GM18870 (cell line): ENCODE measurements at regions not wholly inside any gene's neighbourhood (a gene's known extent, or its start where the extent isn't known, plus 50 kb on each side); places are given as distances from the start of the nearest gene placed in this dataset.
"Not testable (repeated sequence)": the region's sequence is repeated elsewhere in the genome, so short reads cannot be mapped to it uniquely, and the experiment has no call there.

Experiments used
- ATAC-seq: cut with Tn5 transposase; IDR thresholded peaks from one replicate; pipeline ENCODE4 v1.9.1; 2021; ENCODE audit warnings: moderate library complexity; ENCODE audit not compliant: unreplicated experiment

DNA sequence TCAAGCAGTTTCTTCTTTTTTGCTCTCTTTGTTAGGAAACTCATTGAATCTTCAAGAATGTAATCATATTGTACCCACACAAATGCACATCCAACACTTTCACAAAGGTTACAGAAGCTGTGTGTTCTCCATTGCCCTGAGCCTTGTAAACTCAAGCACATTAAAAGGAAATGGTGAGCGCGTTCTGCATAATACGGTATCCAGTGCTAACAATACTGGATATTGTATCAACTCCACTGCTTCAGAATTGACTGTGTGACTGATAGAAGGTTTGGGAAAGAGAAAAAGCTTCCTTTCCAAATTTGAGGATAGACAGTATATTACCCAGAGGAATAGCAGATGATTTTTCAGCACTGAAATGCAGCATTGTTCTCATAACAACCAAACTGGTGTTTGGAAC is 268.9 kb upstream of the RBMS3 start:
- no peak for ATAC-seq

DNA sequence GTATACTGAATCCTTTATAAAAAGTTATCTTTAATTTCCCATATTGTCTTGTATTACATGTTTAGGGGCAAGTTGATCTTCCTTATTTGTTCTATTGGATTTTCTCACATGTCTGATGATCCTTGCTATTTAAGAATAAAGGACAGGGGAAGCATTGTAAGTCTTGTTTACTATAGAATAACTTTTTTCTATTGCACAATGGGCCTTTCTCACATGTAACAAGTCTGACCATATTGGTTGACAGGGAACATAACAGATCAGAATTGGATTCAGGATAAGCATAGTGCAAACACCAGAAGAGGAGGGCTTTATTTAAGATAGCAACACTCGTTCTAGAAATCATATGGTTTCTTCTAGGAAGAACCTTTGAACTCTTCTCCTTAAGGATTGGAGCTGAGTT is 257.9 kb upstream of the RBMS3 start:
- no peak for ATAC-seq

DNA sequence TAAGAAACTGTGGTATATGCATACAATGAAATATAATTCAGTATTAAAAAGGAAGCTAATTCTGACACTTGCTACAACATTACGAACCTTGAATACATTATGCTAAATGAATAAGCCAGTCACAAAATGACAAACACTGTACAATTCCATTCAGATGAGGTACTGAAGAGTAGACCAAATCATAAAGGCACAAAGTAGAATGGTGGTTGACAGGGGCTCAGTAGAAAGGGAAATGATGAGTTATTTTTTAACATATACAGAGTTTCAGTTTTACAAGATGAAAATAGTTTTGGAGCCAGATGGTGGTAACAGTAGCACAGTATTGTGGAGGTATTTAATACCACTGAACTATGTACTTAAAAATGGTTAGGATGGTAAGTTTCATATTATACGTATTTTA is 254.6 kb upstream of the RBMS3 start:
- ATAC-seq, result peak; percentile 99

DNA sequence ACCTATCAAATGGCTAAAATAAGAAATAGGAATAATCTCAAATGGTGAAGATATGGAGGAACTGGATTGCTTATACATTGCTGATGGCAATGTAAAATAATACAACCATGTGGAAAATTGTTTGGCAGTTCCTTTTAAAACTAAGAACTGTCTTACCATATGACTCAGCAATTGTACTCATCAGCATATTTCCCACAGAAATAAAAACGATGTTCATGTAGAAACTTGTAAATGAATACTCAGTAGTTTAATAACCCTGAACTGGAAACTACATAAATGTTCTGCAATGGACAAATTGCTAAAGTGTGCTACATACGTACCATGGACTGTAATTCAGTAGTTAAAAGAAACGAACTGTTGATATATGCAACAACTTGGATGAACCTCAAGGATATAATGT is 253.9 kb upstream of the RBMS3 start:
- ATAC-seq, result no peak

DNA sequence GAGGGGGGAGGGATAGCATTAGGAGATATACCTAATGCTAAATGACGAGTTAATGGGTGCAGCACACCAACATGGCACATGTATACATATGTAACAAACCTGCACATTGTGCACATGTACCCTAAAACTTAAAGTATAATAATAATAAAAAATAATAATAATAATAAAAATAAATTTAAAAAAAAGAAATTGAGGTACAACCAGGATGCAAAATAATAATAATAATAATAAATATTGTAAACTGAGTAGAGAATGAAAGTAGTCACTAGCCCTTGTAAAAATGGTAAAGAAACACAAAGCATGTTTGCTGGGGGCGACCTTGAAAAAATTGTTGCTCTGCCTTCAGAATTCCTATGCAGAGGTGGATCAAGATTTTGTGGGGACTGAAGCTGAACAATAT is 249.7 kb upstream of the RBMS3 start:
- not testable (repeated sequence) for ATAC-seq

DNA sequence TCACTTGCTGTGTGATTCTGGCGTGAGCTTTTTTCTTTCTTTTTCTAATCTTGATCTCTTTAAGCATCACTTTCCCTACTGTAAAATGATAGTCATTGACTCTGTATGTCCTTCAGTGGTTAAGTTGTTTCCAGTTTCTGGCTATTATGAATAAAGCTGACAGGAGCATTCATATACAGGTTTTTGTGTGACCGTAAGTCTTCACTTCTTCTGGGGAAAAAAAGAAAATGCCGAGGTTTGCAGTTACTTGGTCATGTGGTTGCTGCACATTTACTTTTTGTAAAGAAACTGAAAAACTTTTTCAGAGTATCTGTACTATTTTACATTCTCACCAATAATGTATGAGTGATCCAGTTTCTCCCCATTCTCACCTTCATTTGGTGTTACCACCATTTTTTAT is 247.4 kb upstream of the RBMS3 start:
- no peak for ATAC-seq

DNA sequence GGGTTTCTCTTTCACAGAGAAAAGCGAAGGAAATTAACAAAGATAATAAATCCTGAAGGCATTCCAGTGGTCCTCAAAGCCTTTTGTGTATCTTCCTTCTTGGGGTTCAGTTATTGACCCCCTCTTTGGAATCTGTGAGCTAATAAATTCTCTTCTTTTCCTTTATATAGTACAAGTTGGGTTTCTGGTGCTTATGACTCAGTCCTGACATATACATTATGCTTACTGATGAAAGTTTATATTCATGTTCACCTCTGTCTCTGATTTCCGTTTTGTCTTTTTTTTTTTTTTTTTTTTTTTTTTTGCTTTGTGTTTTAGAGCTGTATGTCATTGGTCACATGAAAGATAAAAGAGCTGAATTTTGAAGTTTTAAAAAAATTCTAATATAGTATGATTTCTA is 230.7 kb upstream of the RBMS3 start:
- ATAC-seq, result no peak

DNA sequence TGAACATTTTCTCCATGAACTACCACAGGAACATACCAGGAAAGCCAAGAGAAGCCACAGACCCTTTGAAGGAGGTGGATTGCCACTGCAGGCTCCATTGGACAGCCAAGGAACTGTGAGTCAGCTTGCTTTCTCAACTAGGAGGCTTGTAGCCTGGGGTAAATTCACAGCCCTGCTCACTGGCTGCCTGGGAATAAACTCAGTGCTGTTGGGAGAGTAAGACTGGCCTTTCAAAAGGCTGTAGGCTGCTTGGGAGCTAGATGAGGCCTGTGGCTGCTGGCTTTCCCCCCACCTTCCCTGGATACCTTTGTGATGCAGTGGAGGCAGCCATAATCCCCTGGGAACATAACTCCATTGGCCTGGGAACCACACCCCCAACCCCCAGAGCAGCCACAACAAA is 223.5 kb upstream of the RBMS3 start:
- ATAC-seq, result no peak

DNA sequence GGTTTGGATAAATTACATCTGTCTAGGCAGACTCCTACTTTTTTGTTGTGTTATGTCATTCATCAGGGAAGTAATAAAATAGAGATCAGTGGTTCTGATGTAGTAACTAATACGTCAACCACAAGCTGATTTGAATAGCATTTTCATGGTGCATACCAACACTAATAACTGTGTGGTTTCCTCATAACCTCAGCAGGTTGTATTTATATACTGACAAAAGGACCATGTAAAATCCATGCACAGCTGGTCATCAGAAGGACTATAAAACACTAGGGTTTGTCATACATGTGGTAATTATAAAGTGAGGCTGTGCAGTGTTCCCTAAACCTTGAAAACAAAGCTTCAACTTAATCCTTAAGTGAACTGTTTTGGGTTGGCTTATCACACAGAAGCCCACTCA is 216.8 kb upstream of the RBMS3 start:
- no peak for ATAC-seq

DNA sequence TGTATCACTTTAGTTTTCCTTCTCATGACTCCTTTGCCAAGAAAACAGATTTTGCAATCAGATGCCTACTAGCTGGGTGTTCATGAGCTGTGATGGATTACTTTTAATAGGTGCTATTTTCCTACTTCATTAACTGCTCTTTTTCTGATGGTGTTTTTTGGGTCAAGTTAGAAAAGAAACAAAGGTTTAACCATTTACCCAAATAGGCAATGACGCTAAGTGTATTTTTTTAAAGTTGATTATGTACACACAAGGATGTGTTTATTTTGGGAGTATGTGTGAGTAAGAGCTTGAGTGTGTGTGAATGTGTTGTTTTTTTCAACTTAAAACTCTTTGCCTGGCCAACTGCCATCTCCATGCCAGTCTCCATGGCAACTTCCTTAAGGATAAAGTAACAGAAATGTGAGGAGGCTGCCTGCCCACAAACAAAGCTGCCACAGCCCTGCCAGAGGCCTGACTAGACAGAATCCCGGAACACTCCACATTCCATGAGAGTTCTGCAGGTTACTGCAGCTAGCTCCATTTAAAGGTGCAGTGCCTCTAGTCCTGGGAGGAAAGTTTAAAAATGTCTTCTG is 215.6 kb upstream of the RBMS3 start:
- ATAC-seq, result no peak

DNA sequence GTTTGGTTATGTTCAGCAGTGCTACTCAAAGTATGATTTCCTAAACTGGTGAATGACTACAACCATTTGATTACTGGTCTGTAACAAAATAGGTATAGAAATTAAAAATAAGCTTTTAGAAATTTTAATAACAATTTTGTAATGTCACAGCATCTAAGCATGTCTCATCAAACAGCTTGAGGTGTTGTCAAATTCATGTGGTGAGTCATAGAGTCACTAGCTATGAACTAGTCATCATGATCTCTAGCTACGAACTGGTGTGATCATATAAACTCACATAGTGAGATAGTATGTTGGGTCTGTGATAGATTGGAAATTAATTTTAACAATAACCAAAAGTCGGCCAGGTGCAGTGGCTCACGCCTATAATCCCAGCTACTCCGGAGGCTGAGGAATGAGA is 213.9 kb upstream of the RBMS3 start:
- no peak for ATAC-seq

DNA sequence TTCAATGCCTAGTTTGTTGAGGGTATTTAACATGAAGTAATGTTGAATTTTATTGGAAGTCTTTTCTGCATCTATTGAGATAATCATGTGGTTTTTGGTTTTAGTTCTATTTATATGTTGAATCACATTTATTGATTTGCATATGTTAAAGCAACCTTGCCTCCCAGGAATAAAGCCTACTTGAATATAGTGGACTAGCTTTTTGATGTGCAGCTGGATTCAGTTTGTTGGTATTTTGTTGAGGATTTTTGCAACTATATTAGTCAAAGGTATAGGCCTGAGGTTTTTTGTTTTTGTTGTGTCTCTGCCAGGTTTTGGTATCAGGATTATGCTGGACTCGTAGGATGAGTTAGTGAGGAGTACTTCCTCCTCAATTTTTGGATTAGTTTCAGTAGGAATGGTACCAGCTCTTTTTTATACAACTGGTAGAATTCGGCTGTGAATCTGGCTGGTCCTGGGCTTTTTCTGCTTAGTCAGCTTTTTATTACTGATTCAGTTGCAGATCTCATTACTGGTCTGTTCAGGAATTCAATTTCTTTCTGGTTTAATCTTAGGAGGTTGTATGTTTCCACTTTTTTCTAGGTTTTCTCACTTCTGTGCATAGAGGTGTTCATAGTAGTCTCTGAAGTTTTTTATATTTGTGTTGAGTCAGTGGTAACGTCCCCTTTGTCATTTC is 209.8 kb upstream of the RBMS3 start:
- no peak for ATAC-seq

DNA sequence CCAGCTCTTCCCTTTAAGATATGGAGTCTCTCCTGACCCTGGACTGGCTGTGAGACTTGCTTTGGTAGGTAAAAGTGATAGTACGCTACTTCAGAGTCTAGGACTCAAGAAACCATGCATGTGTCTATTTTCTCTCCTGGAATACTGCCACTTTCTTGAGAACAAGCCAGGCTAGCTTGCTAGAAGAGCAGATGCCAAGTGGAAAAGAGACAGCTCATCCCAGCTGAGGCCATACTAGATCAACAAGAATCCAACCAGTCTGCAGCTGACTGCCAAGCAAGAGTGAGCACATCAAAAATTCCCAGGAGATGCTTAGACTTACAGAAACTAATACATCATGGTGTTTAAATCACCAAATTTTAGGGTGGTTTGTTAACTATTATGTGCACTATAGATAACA is 208.3 kb upstream of the RBMS3 start:
- ATAC-seq, result no peak

DNA sequence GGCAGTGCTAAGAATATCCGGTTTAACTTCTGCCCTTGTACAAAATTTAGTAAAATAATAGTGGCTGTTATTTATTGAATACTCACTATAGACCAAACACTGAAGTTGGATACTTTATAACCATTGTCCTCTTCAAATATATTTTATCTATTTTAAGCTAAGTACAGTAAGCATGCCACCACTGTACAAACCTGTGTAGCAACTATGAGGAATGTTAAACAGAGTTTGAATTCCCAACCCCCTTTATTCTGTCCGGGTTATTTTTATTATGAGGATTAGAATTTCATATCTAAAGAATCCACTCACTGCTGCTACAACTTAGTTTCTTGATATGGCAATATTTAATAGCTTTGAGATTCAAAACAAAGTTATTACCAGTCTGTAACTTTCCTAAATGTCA is 203.5 kb upstream of the RBMS3 start:
- no peak for ATAC-seq

DNA sequence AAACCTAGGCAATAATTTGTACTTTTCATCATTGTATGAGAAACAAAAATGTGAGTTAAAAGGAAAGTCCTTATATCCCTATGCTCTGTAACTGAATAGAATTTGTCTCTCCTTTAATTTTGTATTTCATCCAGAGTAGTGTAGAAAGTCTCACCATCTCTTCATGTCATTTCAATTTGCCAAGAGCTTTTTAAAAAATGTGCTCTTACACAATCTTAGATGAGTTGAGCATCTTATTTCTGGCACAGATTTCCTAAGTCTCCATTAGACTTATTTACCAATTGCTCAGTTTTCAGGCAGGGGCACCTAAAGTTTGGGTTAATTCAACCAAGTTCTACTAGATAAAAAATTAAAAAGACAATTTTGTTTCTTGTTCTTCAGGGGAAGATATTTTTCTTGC is 201.5 kb upstream of the RBMS3 start:
- ATAC-seq, result no peak

DNA sequence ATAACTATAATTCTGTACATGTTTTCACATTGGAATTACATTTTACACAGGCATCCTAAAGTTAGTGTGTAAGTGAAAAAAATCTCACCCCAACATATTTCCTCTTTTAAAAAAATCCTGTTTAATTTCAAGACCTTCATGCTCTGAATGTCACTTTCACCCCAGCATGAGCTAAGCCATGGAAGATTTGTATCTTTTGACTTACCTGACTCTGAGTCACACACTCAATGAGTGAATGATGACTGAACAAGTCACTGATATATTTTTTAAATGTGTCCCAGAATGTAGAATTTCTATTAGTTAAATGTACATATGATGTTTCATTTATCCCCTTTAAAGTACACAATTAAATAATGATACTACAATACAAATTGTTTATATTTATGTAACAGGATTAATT is 199.9 kb upstream of the RBMS3 start:
- ATAC-seq, result no peak

DNA sequence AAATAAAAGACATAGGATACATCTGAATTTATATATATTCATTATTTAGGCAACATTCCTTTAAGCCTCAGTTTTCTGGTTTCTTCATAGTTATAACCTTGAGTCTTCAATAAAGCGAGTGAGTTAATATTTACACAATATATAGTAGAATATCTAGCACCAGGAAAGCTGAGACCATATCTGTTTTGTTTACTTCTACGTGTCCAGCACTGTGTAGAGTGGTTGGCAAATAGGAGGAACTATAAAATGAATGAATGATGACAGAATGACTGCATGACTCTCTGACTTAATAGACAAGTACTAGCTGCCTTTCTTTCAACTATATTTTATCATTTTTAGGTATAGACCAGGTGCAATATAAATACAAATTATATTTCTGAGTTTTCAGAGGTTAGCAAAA is 197.8 kb upstream of the RBMS3 start:
- no peak for ATAC-seq

DNA sequence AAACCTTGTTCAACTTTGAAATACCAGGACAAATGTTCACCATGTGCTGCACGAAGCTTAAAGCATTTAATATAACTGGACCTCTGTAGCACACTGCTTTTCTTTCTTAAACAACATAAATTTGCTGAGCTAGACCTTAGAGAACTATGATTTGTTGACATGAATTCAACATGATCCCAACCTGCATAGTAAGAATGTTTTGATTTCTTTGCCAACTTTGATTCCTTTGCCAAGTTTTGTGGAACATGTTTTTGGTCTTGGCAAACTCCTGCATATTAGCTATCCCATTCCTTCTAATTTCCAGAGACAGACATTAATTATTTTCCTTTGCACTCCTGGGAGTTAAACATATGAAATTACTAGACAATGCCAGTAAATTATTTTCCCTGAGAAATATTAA is 197.2 kb upstream of the RBMS3 start:
- ATAC-seq, result no peak

DNA sequence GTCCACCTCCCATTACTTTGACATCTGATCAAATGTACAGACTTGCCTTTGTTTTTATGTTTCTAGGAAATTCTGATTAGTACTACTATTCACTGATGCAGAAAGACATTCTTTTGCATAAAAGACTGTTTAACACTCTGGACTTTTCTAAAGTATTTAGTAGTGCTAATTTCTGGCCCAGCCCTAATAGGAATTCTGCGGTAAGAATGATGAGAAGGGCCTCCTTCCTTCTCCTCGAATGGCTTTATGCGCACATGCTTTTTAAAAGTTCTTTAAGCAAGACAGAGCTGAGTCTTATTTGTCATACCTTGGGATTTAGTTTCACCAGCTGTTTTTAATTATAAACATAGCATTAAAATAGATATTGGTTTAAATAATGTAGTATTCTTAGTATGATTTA is 192.3 kb upstream of the RBMS3 start:
- ATAC-seq, result no peak

DNA sequence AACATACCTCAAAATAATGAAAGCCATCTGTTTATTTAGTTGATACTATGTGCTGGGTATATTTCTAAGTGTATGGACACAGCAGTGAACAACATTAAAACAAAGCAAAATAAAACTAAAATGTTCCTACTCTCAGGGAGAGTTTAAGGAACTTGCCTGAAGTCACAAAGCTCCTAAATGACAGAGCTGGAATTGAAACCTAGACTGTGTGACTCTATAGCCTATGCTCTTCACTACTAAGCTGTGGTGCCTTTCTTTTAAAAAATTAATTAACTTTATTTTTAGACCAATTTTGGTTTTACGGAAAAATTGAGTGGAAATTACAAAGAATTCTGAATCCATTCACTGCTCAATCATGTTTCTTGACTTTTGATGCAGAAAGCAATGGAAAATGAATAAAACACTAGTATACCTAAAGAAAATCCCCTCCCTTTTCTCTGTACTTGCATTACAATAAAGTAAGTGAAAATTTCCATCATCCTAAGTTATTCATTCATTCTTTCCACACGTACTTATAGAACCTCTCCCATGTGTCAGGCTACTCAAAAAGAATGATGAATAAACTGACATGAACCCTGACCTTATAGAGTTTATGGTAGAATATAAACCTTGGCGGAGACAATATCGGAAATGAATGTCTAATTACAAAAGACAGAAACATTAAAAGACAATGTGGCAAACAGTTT is 189.8 kb upstream of the RBMS3 start:
- no peak for ATAC-seq

DNA sequence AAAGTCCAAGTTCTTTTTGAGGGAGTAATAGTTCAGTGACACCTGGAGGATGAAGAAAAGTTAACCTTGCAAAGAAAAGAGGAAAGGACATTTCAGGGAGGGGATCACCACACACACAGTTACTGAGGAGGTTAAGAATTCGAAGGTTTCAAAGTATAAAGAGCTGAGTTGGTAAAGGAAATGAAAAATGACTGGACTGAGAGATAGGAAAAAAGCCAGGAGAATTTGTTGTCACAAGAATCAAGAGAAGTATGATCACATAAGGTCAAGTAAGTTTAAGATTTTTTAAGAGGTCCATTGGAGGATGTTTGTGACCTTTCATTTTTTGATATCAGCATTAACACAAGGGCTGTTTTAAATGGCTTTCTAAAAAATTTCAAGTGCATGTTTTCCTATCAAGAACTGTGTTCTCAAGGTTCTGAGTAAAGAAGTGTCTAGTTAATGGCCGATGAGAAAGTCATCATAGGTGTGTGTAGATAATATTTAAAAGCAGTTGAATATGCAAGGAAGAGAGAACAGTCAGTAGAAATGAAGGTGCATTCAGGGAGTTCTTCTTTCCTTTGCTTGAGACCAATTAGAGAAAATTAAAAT is 189.2 kb upstream of the RBMS3 start:
- ATAC-seq, result no peak

DNA sequence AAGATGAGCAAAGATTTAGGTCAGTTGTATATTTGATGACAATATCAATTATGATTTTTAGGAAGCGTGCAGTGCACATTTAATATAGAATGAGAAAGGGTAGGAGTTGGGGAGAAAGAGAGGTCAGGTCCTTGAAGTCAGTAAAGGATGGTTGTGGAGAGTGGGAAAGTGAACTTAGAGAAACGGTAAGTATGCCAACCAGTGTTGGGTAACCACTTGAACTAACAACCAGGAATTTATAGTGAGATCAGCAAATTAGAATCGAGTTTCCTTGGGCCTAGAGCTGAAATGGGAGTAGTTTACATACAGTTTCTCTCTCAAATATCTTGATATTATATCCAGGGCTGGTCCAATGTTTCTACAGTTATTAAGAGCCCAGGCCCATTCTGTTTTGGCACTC is 188.5 kb upstream of the RBMS3 start:
- ATAC-seq, result no peak
